H9 (cell line): ENCODE measurements at regions not wholly inside any gene's neighbourhood (a gene's known extent, or its start where the extent isn't known, plus 50 kb on each side); places are given as distances from the start of the nearest gene placed in this dataset.

Experiments
- DNase-seq: peaks from one replicate; pipeline ENCODE4 v3.0.0-alpha.2; 2017
- H2AFZ ChIP-seq: one replicate; pipeline ENCODE4 v1.6.1; 2013; ENCODE audit warnings: mild to moderate bottlenecking, low read length, control low read depth, moderate library complexity
- H2AK5ac ChIP-seq: 2 replicates; pipeline ENCODE4 v1.6.1; 2013; ENCODE audit warnings: low read length, control low read depth, mixed read lengths; ENCODE audit not compliant: insufficient read length
- H2BK120ac ChIP-seq: one replicate; pipeline ENCODE4 v1.6.1; 2013; ENCODE audit warnings: low read depth, mild to moderate bottlenecking, low read length, control low read depth, inconsistent platforms; ENCODE audit not compliant: poor library complexity, severe bottlenecking
- H2BK12ac ChIP-seq: 2 replicates; pipeline ENCODE4 v1.6.1; 2013; ENCODE audit warnings: low read length, control low read depth, mixed read lengths, low read depth; ENCODE audit not compliant: insufficient read length
- H2BK15ac ChIP-seq: 2 replicates; pipeline ENCODE4 v1.6.1; 2013; ENCODE audit warnings: low read depth, low read length, control low read depth
- H2BK20ac ChIP-seq: one replicate; pipeline ENCODE4 v1.6.1; 2013; ENCODE audit warnings: low read depth, mild to moderate bottlenecking, low read length, control low read depth, inconsistent platforms; ENCODE audit not compliant: poor library complexity, severe bottlenecking
- H2BK5ac ChIP-seq: 2 replicates; pipeline ENCODE4 v1.6.1; 2013; ENCODE audit warnings: low read length, control low read depth, mixed read lengths; ENCODE audit not compliant: insufficient read length
- H3K14ac ChIP-seq: 2 replicates; pipeline ENCODE4 v1.6.1; 2013; ENCODE audit warnings: low read length, control low read depth; ENCODE audit not compliant: insufficient read depth
- H3K18ac ChIP-seq: 2 replicates; pipeline ENCODE4 v1.6.1; 2013; ENCODE audit warnings: low read depth, mild to moderate bottlenecking, mixed read lengths, low read length, control low read depth; ENCODE audit not compliant: insufficient read length
- H3K23ac ChIP-seq: 2 replicates; pipeline ENCODE4 v1.6.1; 2013; ENCODE audit warnings: low read length, control low read depth, mixed read lengths, low read depth; ENCODE audit not compliant: insufficient read length
- H3K23me2 ChIP-seq: 2 replicates; pipeline ENCODE4 v1.6.1; 2013; ENCODE audit warnings: low read depth, mild to moderate bottlenecking, mixed read lengths, low read length, control low read depth; ENCODE audit not compliant: insufficient read length, poor library complexity, severe bottlenecking
- H3K27ac ChIP-seq: 2 replicates; pipeline ENCODE4 v1.5.1; 2013; ENCODE audit warnings: low read length, control low read depth, mixed read lengths, low read depth; ENCODE audit not compliant: insufficient read length
- H3K27me3 ChIP-seq: 2 replicates; pipeline ENCODE4 v1.6.1; 2013; ENCODE audit warnings: low read length, control low read depth, inconsistent platforms; ENCODE audit not compliant: insufficient read depth
- H3K4ac ChIP-seq: 2 replicates; pipeline ENCODE4 v1.6.1; 2013; ENCODE audit warnings: low read depth, mild to moderate bottlenecking, control low read depth, inconsistent platforms, low read length, moderate library complexity
- H3K4me1 ChIP-seq: 2 replicates; pipeline ENCODE4 v1.6.1; 2013; ENCODE audit warnings: low read length, control low read depth, inconsistent platforms; ENCODE audit not compliant: insufficient read depth
- H3K4me2 ChIP-seq: 2 replicates; pipeline ENCODE4 v1.6.1; 2013; ENCODE audit warnings: low read length, control low read depth, mixed read lengths; ENCODE audit not compliant: insufficient read length, insufficient read depth
- H3K56ac ChIP-seq: 2 replicates; pipeline ENCODE4 v1.6.1; 2013; ENCODE audit warnings: low read depth, mild to moderate bottlenecking, mixed read lengths, low read length, control low read depth; ENCODE audit not compliant: insufficient read length
- H3K79me1 ChIP-seq: 2 replicates; pipeline ENCODE4 v1.6.1; 2013; ENCODE audit warnings: low read depth, mild to moderate bottlenecking, moderate library complexity, low read length, control low read depth, inconsistent platforms; ENCODE audit not compliant: insufficient read depth, poor library complexity, severe bottlenecking
- H3K79me2 ChIP-seq: 2 replicates; pipeline ENCODE4 v1.6.1; 2013; ENCODE audit warnings: low read length, control low read depth, inconsistent platforms; ENCODE audit not compliant: insufficient read depth
- H3K9ac ChIP-seq: 2 replicates; pipeline ENCODE4 v1.6.1; 2013; ENCODE audit warnings: low read length, control low read depth, mixed read lengths; ENCODE audit not compliant: insufficient read length; ENCODE audit errors: extremely low read depth
- H3K9me3 ChIP-seq: one replicate; pipeline ENCODE4 v1.6.1; 2013; ENCODE audit warnings: low read depth, low read length, inconsistent platforms; ENCODE audit not compliant: control insufficient read depth
- H3T11ph ChIP-seq: one replicate; pipeline ENCODE4 v1.6.1; 2013; ENCODE audit warnings: mild to moderate bottlenecking, low read length, control low read depth, inconsistent platforms
- H4K20me1 ChIP-seq: one replicate; pipeline ENCODE4 v1.6.1; 2013; ENCODE audit not compliant: control insufficient read depth, insufficient read length, insufficient read depth
- H4K5ac ChIP-seq: 2 replicates; pipeline ENCODE4 v1.6.1; 2013; ENCODE audit warnings: low read depth, mild to moderate bottlenecking, mixed read lengths, low read length, control low read depth; ENCODE audit not compliant: insufficient read length
- H4K8ac ChIP-seq: replicated peaks from 2 replicates; pipeline ENCODE4 v1.6.1; 2013; ENCODE audit warnings: low read length, control low read depth, mixed read lengths, low read depth; ENCODE audit not compliant: insufficient read length
- H4K91ac ChIP-seq: 2 replicates; pipeline ENCODE4 v1.6.1; 2013; ENCODE audit warnings: low read depth, mild to moderate bottlenecking, moderate library complexity, mixed read lengths, low read length, control low read depth; ENCODE audit not compliant: insufficient read length
- H3K27ac Mint-ChIP-seq, 3 experiments: 2 replicates in 2 of 3; 3 replicates in 1 of 3; pipeline ENCODE4 v1.8.0; 2020 to 2021; ENCODE audit warnings: mixed read lengths in 3 of 3, mild to moderate bottlenecking in 1 of 3, moderate library complexity in 1 of 3
- H3K27me3 Mint-ChIP-seq: 2 replicates; pipeline ENCODE4 v1.8.0; 2021; ENCODE audit warnings: low read depth, mild to moderate bottlenecking, moderate library complexity, mixed read lengths
- H3K36me3 Mint-ChIP-seq, 3 experiments: 2 replicates in 2 of 3; 3 replicates in 1 of 3; pipeline ENCODE4 v1.8.0; 2020 to 2021; ENCODE audit warnings: low read depth in 3 of 3, mixed read lengths in 3 of 3; ENCODE audit not compliant: insufficient read depth in 1 of 3
- H3K4me1 Mint-ChIP-seq, 2 experiments: 2 replicates each; pipeline ENCODE4 v1.8.0; 2020; ENCODE audit warnings: mixed read lengths in 2 of 2
- H3K4me3 Mint-ChIP-seq, 2 experiments: 2 replicates in 1 of 2; 3 replicates in 1 of 2; pipeline ENCODE4 v1.8.0; 2020 to 2021; ENCODE audit warnings: mild to moderate bottlenecking in 2 of 2, mixed read lengths in 2 of 2, moderate library complexity in 1 of 2
- H3K9me3 Mint-ChIP-seq, 2 experiments: 2 replicates in 1 of 2; 3 replicates in 1 of 2; pipeline ENCODE4 v1.8.0; 2020; ENCODE audit warnings: mild to moderate bottlenecking in 2 of 2, mixed read lengths in 2 of 2, moderate library complexity in 1 of 2
- WGBS: extraction: QIAGEN DNeasy Blood & Tissue Kit; methylation state at CpG from one replicate; pipeline ENCODE4 v1.1.7; 2013; ENCODE audit warnings: missing lambda C conversion rate, low lambda C conversion rate, mixed read lengths; ENCODE audit not compliant: insufficient read length; ENCODE audit errors: extremely low coverage; 5-methylcytosine and 5-hydroxymethylcytosine counted together
- TF ChIP-seq, protein P1 (sequence below): fragments of 200-600 bp; sonication (generic); conservative IDR thresholded peaks from 3 replicates; pipeline ENCODE4 v1.8.0; 2021; ENCODE audit warnings: antibody characterized with exemption, mild to moderate bottlenecking

DNA sequence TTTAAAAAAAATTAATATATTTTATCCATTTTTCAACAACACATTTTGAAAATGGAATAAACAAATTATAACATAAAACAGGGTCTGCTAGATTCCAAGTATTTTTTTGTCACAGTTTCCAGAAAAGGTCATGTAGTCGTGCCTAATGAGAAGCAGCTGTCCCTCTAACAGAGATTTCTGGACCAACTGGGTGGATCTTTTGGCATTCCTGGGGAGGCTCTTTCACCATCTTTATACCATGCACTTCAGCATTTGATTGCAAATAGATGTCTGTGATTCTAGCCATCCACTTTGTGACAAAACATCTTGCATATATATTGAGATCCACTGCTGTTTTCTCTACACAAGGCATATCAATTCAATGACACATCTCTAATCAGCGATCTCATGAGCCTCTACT lies 210.7 kb upstream of the LDB2 start:
- Mint-ChIP-seq H3K27me3 (no peaks in the 10 kb centered on the region), H3K4me3 (no peak overlapping the region), H3K36me3 (peaks cover 0 to 6% (median 3%) of the 10 kb centered on the region in 3 experiments; a peak in 3 of 7 replicates), H3K4me1 (peaks cover 0 to 5% of the 10 kb centered on the region in 2 experiments; a peak in 3 of 4 replicates), H3K9me3 (peaks cover 2 to 4% of the 10 kb centered on the region in 2 experiments; a peak in 2 of 5 replicates), H3K27ac (no peak overlapping the region)
- Histone ChIP-seq H3K79me2 (no peaks in the 10 kb centered on the region), H4K8ac (no peak overlapping the region), H3K23me2 (no peaks in the 10 kb centered on the region), H3K18ac (no peak overlapping the region), H3K79me1 (no peaks in the 10 kb centered on the region), H3K9ac (no peak overlapping the region), H3K27ac (no peak overlapping the region), H3T11ph (no peak overlapping the region), H3K27me3 (no peaks in the 10 kb centered on the region), H3K23ac (no peak overlapping the region), H3K4me1 (no peaks in the 10 kb centered on the region), H2AK5ac (no peak overlapping the region), H4K5ac (no peak overlapping the region), H4K20me1 (no peaks in the 10 kb centered on the region), H2AFZ (no peak overlapping the region), H3K9me3 (no peaks in the 10 kb centered on the region), H2BK20ac (no peak overlapping the region), H2BK12ac (no peak overlapping the region), H3K4me2 (no peak overlapping the region), H2BK120ac (no peak overlapping the region), H4K91ac (no peak overlapping the region), H2BK5ac (no peak overlapping the region), H3K4ac (no peak overlapping the region), H3K56ac (no peak overlapping the region), H2BK15ac (no peak overlapping the region), H3K14ac (no peak overlapping the region)
- no peak for DNase-seq
- no CpG with 5 or more reads among the region's 2 CpGs for WGBS
- TF ChIP-seq, protein P1, sequence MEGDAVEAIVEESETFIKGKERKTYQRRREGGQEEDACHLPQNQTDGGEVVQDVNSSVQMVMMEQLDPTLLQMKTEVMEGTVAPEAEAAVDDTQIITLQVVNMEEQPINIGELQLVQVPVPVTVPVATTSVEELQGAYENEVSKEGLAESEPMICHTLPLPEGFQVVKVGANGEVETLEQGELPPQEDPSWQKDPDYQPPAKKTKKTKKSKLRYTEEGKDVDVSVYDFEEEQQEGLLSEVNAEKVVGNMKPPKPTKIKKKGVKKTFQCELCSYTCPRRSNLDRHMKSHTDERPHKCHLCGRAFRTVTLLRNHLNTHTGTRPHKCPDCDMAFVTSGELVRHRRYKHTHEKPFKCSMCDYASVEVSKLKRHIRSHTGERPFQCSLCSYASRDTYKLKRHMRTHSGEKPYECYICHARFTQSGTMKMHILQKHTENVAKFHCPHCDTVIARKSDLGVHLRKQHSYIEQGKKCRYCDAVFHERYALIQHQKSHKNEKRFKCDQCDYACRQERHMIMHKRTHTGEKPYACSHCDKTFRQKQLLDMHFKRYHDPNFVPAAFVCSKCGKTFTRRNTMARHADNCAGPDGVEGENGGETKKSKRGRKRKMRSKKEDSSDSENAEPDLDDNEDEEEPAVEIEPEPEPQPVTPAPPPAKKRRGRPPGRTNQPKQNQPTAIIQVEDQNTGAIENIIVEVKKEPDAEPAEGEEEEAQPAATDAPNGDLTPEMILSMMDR = no peak
